HCT116 (cell line): ENCODE measurements at regions not wholly inside any gene's neighbourhood (a gene's known extent, or its start where the extent isn't known, plus 50 kb on each side); places are given as distances from the start of the nearest gene placed in this dataset.

Experiments used
- CTCF ChIP-seq, 3 experiments: fragments of 200-600 bp in 1 of 3; sonication (generic) in 1 of 3; IDR thresholded peaks in 2 of 3; conservative IDR thresholded peaks in 1 of 3; 2 replicates each; pipeline ENCODE4 v1.5.1; 2012 to 2017; ENCODE audit warnings: low read depth in 2 of 3, low read length in 2 of 3, antibody characterized with exemption in 1 of 3, borderline replicate concordance in 1 of 3, control low read depth in 1 of 3, mild to moderate bottlenecking in 1 of 3, mixed read lengths in 1 of 3, mixed run types in 1 of 3, moderate library complexity in 1 of 3; ENCODE audit not compliant: insufficient read depth in 1 of 3
- EGR1 ChIP-seq: IDR thresholded peaks from 2 replicates; pipeline ENCODE4 v1.6.1; 2012; ENCODE audit warnings: low read depth
- EZH2 ChIP-seq: fragments of 200-600 bp; sonication (generic); IDR thresholded peaks from 2 replicates; pipeline ENCODE4 v1.6.1; 2017; ENCODE audit warnings: antibody characterized with exemption, mixed run types
- MAX ChIP-seq: IDR thresholded peaks from 2 replicates; pipeline ENCODE4 v1.6.1; 2012
- POLR2A ChIP-seq: IDR thresholded peaks from 2 replicates; pipeline ENCODE4 v1.7.0; 2011; ENCODE audit warnings: borderline replicate concordance; ENCODE audit not compliant: insufficient read depth, insufficient read length; ENCODE audit errors: extremely low read depth
- REST ChIP-seq: IDR thresholded peaks from 2 replicates; pipeline ENCODE4 v1.6.1; 2012; ENCODE audit warnings: low read depth
- YY1 ChIP-seq: IDR thresholded peaks from 2 replicates; pipeline ENCODE4 v1.6.1; 2011; ENCODE audit warnings: low read length, low read depth, moderate library complexity, mild to moderate bottlenecking; ENCODE audit not compliant: insufficient replicate concordance; ENCODE audit errors: extremely low read depth

GRCh38 chr1:4506591-4506990 lies 147.8 kb upstream of the AJAP1 start:
- no peak for TF ChIP-seq EZH2
- TF ChIP-seq CTCF (IDR thresholded peaks at IDR 0.05 in 2 of 3, conservative IDR thresholded peaks at IDR 0.05 in 1 of 3; ENCODE audit: borderline replicate concordance in 1 of 3, insufficient read depth in 1 of 3, low read depth in 2 of 3, low read length in 2 of 3), result no peak
- no peak for TF ChIP-seq MAX
- TF ChIP-seq REST, result no peak
- TF ChIP-seq YY1, result no peak
- TF ChIP-seq POLR2A, result no peak
- no peak for TF ChIP-seq EGR1
